Vagina (tissue), 2 donors: ENCODE measurements at regions not wholly inside any gene's neighbourhood (a gene's known extent, or its start where the extent isn't known, plus 50 kb on each side); places are given as distances from the start of the nearest gene placed in this dataset.

Experiments
- CTCF ChIP-seq, 3 experiments: fragments of 450-650 bp in 2 of 3; fragments of 200-600 bp in 1 of 3; sonication (generic) in 1 of 3; IDR thresholded peaks; one replicate each; pipeline ENCODE4 v1.5.1; 2017 to 2019; ENCODE audit warnings: antibody characterized with exemption in 3 of 3, mild to moderate bottlenecking in 2 of 3, moderate library complexity in 2 of 3
- POLR2A ChIP-seq, 2 donors: fragments of 450-650 bp; IDR thresholded peaks; one replicate each; pipeline ENCODE4 v1.6.1; 2017; ENCODE audit warnings: antibody characterized with exemption in 2 of 2, mild to moderate bottlenecking in 2 of 2, moderate library complexity in 2 of 2
- POLR2AphosphoS5 ChIP-seq, 2 donors: sonication (generic); formaldehyde crosslinking; IDR thresholded peaks; one replicate each; pipeline ENCODE4 v1.9.0; 2017; ENCODE audit warnings: antibody characterized with exemption in 2 of 2, mild to moderate bottlenecking in 2 of 2, low read depth in 1 of 2; ENCODE audit not compliant: insufficient read depth in 1 of 2

- TF ChIP-seq CTCF (IDR thresholded peaks at IDR 0.05) (no peak), POLR2A (IDR thresholded peaks at IDR 0.05) (no peak), POLR2AphosphoS5 (IDR thresholded peaks at IDR 0.05; ENCODE audit: insufficient read depth in 1 of 2, low read depth in 1 of 2) (no peak)
Observed at GRCh38 chr5:68612972-68613371, 397.4 kb downstream of the PIK3R1 start.
